ENCODE measurements at regions not wholly inside any gene's neighbourhood (a gene's known extent, or its start where the extent isn't known, plus 50 kb on each side); places are given as distances from the start of the nearest gene placed in this dataset.

GRCh38 chr3:190222360-190222759 lies 99.9 kb downstream of the CLDN1 start:
- H3K4me3 Mint-ChIP-seq, result no peak overlapping the region
- no peaks in the 10 kb centered on the region for H3K4me1 Mint-ChIP-seq
- no peak for DNase-seq (ENCODE audit: low read depth, low spot score)
- TF ChIP-seq CTCF (conservative IDR thresholded peaks at IDR 0.05), result no peak
- H3K36me3 Mint-ChIP-seq (ENCODE audit: low read depth), result peaks cover 6% of the 10 kb centered on the region
- no peaks in the 10 kb centered on the region for H3K27me3 Mint-ChIP-seq (ENCODE audit: low read depth)
- no peak overlapping the region for H3K27ac Mint-ChIP-seq (ENCODE audit: unreplicated experiment)
- H3K9me3 Mint-ChIP-seq, result peaks cover 12% of the 10 kb centered on the region

- Mint-ChIP-seq H3K9me3 (peaks cover 12% of the 10 kb centered on the region), H3K27ac (ENCODE audit: unreplicated experiment) (no peak overlapping the region), H3K27me3 (ENCODE audit: low read depth) (no peaks in the 10 kb centered on the region), H3K4me3 (no peak overlapping the region), H3K4me1 (no peaks in the 10 kb centered on the region), H3K36me3 (ENCODE audit: low read depth) (peaks cover 6% of the 10 kb centered on the region)
- no peak for TF ChIP-seq CTCF (conservative IDR thresholded peaks at IDR 0.05)
- DNase-seq (ENCODE audit: low read depth, low spot score), result no peak
These were observed 99.7 kb upstream of the P3H2 start for GRCh38 chr3:190220362-190220761.

- Mint-ChIP-seq H3K4me3 (no peak overlapping the region), H3K9me3 (peaks cover 12% of the 10 kb centered on the region), H3K36me3 (ENCODE audit: low read depth) (peaks cover 10% of the 10 kb centered on the region), H3K4me1 (no peaks in the 10 kb centered on the region), H3K27ac (ENCODE audit: unreplicated experiment) (no peak overlapping the region), H3K27me3 (ENCODE audit: low read depth) (no peaks in the 10 kb centered on the region)
- no peak for DNase-seq (ENCODE audit: low read depth, low spot score)
- no peak for TF ChIP-seq CTCF (conservative IDR thresholded peaks at IDR 0.05)
These were observed 96.4 kb upstream of the P3H2 start for GRCh38 chr3:190217081-190217480.

GRCh38 chr3:190213727-190214126 lies 93.0 kb upstream of the P3H2 start:
- Mint-ChIP-seq H3K4me3 (no peak overlapping the region), H3K36me3 (ENCODE audit: low read depth) (peaks cover 4% of the 10 kb centered on the region), H3K4me1 (no peaks in the 10 kb centered on the region), H3K27me3 (ENCODE audit: low read depth) (no peaks in the 10 kb centered on the region), H3K27ac (ENCODE audit: unreplicated experiment) (no peak overlapping the region), H3K9me3 (peaks cover 4% of the 10 kb centered on the region)
- TF ChIP-seq CTCF (conservative IDR thresholded peaks at IDR 0.05), result no peak
- no peak for DNase-seq (ENCODE audit: low read depth, low spot score)

- DNase-seq (ENCODE audit: low read depth, low spot score), result no peak
- TF ChIP-seq CTCF (conservative IDR thresholded peaks at IDR 0.05), result no peak
- H3K27me3 Mint-ChIP-seq (ENCODE audit: low read depth), result no peaks in the 10 kb centered on the region
- H3K4me3 Mint-ChIP-seq, result no peak overlapping the region
- H3K36me3 Mint-ChIP-seq (ENCODE audit: low read depth), result peaks cover 4% of the 10 kb centered on the region
- no peaks in the 10 kb centered on the region for H3K4me1 Mint-ChIP-seq
- no peak overlapping the region for H3K27ac Mint-ChIP-seq (ENCODE audit: unreplicated experiment)
- no peaks in the 10 kb centered on the region for H3K9me3 Mint-ChIP-seq
These were observed 89.9 kb upstream of the P3H2 start for GRCh38 chr3:190210608-190211007.

GRCh38 chr3:190209533-190209932 lies 88.8 kb upstream of the P3H2 start:
- TF ChIP-seq CTCF (conservative IDR thresholded peaks at IDR 0.05), result no peak
- Mint-ChIP-seq H3K36me3 (ENCODE audit: low read depth) (peaks cover 4% of the 10 kb centered on the region), H3K4me3 (no peak overlapping the region), H3K27me3 (ENCODE audit: low read depth) (no peaks in the 10 kb centered on the region), H3K9me3 (no peaks in the 10 kb centered on the region), H3K4me1 (no peaks in the 10 kb centered on the region), H3K27ac (ENCODE audit: unreplicated experiment) (no peak overlapping the region)
- DNase-seq (ENCODE audit: low read depth, low spot score), result no peak
